OCI-LY7 (cell line): ENCODE measurements at regions not wholly inside any gene's neighbourhood (a gene's known extent, or its start where the extent isn't known, plus 50 kb on each side); places are given as distances from the start of the nearest gene placed in this dataset.

Experiments
- EZH2phosphoT487 ChIP-seq: fragments of 200-600 bp; sonication (generic); IDR thresholded peaks from 2 replicates; pipeline ENCODE4 v1.6.1; 2018; ENCODE audit warnings: low read depth, borderline replicate concordance, mild to moderate bottlenecking, mixed run types, antibody characterized with exemption, low read length, moderate library complexity, mixed read lengths
- TF ChIP-seq, protein P1 (sequence below): fragments of 200-600 bp; sonication (generic); conservative IDR thresholded peaks from 2 replicates; pipeline ENCODE4 v1.5.1; 2014; ENCODE audit warnings: mild to moderate bottlenecking, antibody characterized with exemption, low read length, moderate library complexity, mixed read lengths

DNA sequence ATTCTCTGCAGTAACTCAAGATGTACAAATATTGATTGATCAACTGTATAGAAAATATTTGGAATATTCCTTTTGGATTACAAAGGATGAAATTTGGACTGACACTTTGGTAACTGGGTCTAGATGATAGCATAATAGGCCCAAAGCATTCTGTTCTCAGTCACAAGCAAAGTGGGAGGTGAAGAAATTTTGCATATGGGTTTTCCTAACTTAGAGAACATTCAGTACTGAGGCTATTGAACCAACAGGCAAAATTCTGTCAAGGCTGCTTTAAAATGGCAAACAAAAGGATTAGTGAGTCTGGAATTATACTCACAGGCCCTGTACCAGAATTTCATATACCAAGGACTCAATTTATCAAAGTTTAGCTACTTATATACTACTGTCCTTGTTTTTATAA lies 1020.6 kb downstream of the TLE4 start:
- TF ChIP-seq, protein P1, sequence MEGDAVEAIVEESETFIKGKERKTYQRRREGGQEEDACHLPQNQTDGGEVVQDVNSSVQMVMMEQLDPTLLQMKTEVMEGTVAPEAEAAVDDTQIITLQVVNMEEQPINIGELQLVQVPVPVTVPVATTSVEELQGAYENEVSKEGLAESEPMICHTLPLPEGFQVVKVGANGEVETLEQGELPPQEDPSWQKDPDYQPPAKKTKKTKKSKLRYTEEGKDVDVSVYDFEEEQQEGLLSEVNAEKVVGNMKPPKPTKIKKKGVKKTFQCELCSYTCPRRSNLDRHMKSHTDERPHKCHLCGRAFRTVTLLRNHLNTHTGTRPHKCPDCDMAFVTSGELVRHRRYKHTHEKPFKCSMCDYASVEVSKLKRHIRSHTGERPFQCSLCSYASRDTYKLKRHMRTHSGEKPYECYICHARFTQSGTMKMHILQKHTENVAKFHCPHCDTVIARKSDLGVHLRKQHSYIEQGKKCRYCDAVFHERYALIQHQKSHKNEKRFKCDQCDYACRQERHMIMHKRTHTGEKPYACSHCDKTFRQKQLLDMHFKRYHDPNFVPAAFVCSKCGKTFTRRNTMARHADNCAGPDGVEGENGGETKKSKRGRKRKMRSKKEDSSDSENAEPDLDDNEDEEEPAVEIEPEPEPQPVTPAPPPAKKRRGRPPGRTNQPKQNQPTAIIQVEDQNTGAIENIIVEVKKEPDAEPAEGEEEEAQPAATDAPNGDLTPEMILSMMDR = no peak
- no peak for TF ChIP-seq EZH2phosphoT487
